HG02610 (cell line): ENCODE measurements at regions not wholly inside any gene's neighbourhood (a gene's known extent, or its start where the extent isn't known, plus 50 kb on each side); places are given as distances from the start of the nearest gene placed in this dataset.
"Not testable (repeated sequence)": the region's sequence is repeated elsewhere in the genome, so short reads cannot be mapped to it uniquely, and the experiment has no call there.

ENCODE experiments used
- ATAC-seq: cut with Tn5 transposase; IDR thresholded peaks from one replicate; pipeline ENCODE4 v1.9.1; 2021; ENCODE audit warnings: mild to moderate bottlenecking, moderate library complexity; ENCODE audit not compliant: unreplicated experiment

GRCh38 chr4:59689149-59689548 is 1511.0 kb upstream of the ADGRL3 start:
- no peak for ATAC-seq

DNA sequence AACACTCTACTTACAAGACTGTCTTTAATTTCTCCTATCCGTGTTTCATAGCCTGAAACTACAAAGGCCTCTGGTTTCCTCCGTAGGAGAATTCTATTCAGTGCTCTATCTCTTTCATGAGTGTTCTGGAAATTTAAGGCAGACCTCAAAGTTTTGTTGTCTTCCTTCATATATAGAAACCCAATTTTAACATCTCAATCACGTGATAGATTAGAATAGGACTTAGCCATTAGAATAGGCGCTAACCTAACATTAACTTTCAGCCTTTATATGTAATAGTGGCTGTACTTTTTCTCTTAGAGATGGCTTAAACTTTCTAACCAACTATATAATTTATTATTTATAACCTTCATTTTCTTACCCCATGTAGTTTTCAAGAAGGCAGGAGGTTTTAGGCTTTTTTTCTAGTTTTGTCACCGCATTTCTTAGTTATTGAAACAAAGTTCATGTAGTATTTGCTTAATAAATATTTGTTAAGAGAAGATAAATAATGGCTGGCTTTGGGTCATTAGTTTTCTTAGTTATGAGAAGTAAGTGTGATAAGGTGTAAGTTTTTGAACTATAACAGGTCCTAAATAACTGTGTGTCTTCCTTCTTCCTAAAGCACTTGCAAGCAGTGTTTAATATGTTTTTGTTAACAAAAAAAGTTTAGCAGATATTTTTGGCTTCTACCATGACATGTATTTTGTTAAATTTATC is 1504.6 kb upstream of the ADGRL3 start:
- no peak for ATAC-seq

DNA sequence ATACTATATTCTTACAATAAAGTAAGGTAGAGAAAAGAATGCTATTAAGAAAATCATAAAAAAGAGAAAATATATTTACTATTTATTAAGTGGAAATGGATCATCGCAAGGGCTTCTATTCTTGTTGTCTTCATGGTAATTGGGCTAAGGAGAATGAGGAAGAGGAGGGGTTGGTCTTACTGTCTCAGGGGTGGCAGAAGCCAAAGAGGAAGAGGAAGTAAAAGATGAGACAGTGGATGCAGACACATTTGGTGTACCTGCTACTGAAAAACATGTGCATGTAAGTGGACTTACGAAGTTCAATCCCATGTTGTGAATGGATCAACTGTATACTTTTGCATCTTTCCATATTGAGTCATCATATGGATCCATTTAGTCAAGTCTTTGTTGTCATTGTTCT is 1502.1 kb upstream of the ADGRL3 start:
- no peak for ATAC-seq

- no peak for ATAC-seq
Observed at GRCh38 chr4:59700651-59701050, 1499.5 kb upstream of the ADGRL3 start.

DNA sequence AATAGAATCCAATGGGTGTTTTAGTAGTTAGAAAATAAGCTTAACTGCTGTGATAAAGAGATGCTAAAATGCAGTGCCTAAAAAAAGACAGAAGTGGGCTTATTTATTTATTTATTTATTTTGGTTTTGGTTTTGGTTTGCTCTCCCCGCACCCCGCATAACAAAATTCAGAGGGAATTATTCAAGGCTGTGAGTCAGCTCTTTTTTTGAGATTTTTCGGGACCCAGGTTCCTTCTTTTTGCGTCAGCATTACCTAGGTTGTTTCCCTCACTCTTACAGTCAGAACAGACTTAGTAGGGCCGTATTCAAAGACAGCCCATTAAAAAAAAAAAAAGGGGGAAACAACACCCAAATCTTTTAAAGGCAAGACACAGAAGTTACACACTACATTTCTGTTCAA is 1495.5 kb upstream of the ADGRL3 start:
- no peak for ATAC-seq

GRCh38 chr4:59712470-59712869 is 1487.7 kb upstream of the ADGRL3 start:
- no peak for ATAC-seq

- not testable (repeated sequence) for ATAC-seq
Observed at GRCh38 chr4:59724286-59724685, 1475.8 kb upstream of the ADGRL3 start.

DNA sequence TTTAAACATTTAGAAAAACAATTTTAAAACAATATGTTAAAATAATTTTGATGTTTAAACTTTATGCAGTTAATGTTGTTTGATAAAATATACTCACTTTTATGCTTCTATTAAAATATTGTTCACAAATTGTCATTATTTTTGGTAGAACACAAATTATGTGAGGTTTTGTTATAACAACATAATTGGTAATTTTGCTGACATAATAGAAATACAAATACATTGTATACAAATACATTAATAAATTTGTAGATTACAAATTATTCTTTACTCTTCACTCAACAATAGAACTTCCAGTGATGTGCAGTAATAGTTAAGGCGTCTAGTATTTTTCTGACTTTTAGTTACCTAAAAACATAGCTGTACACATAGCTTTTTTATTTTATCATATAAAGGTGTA is 1472.4 kb upstream of the ADGRL3 start:
- no peak for ATAC-seq

DNA sequence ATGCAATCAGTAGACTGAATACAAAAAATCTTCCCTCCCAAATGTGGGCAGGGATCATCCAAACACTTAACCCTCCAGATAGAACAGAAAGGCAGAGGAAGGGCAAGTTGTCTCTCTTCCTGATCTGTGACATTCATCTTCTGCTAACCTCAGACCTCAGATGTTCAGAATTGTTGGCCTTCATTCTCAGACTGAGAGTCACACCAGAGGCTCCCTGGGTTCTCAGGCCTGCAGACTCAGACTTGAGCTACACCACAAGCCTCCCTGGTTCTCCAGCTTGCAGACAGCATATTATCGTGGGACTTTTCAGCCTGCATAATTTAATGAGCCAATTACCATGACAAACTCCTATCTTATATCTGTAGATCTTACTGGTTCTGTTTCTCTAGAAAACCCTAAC is 1471.6 kb upstream of the ADGRL3 start:
- ATAC-seq: no peak

GRCh38 chr4:59729321-59729720 is 1470.8 kb upstream of the ADGRL3 start:
- ATAC-seq: no peak

GRCh38 chr4:59748433-59748832 is 1451.7 kb upstream of the ADGRL3 start:
- ATAC-seq: no peak

- no peak for ATAC-seq
Observed at GRCh38 chr4:59759082-59759825, 1440.9 kb upstream of the ADGRL3 start.

DNA sequence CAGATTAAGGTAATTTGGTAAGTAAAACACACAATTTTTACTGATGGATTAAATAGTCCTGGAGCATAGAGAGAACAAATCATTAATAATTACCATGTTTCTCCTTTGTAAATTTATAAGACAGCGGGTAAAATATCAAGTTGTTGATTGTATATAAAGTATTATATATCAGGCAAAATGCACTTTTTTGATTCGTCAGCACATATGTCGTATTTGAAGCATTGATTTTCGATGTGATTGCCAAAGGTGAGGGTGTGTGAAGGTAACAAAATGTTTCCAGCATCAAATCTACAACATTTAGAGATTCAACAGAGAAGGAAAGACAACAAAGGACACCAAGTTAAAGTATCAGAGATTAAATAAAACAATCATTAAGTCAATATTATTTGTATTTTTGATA is 1437.8 kb upstream of the ADGRL3 start:
- ATAC-seq: no peak

DNA sequence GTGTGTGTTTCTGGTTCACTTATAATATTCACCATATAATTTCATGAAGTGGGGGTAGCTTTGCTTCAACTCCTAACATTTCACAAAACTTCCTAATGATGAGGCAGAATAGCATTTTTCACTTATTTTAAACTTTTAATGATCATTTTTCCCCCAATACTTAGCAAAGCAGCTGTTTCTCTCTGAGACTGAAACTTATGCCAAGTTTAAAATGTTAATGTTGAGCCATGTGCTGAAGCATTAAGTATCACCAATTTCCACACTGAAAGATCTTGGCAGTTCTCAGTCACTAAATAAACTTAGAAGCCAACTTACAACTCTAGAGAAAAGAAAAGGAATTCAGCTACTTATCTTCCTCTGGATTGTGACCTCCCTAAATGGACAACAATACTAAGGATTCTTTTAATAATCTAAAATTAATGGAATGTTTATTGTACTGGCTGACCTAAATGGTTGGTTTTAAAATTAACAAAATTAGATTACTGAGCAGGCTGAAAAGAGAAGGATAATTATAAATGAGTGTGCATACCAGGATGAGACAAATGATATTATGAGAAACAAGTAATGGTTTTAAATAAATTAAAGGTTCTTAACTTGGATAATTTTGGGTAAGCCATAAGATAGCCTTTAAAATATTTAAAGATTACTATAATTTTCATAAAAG is 1429.4 kb upstream of the ADGRL3 start:
- no peak for ATAC-seq

GRCh38 chr4:59772641-59773139 is 1427.4 kb upstream of the ADGRL3 start:
- no peak for ATAC-seq

DNA sequence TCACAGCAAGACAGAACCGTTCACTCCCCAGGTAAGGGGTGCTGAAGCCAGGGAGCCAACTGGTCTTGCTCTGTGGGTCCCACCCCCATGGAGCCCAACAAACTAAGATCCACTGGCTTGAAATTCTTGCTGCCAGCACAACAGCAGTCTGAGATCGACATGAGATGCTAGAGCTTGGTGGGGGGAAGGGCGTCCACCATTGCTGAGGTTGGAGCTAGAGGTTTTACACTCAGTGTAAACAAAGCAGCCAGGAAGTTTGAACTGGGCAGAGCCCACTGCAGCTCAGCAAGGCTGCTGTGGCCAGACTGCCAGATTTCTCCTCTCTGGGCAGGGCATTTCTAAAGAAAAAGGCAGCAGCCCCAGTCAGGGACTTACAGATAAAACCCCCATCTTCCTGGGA is 1419.9 kb upstream of the ADGRL3 start:
- not testable (repeated sequence) for ATAC-seq

DNA sequence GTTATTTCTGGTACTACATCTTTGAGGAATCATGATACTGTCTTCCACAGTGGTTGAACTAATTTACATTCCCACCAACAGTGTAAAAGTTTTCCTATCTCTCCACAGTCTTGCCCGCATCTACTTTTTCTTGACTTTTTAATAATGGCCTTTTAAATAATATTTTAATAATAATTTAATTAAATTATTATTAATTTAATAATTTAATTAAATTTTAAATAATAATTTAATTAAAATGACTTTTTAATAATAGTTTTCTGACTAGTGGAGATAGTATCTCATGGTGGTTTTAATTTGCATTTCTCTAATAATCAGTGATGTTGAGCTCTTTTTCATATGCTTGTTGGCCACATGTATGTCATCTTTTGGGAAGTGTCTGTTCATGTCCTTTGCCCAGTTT is 1395.0 kb upstream of the ADGRL3 start:
- no peak for ATAC-seq

GRCh38 chr4:59814402-59815010 is 1385.6 kb upstream of the ADGRL3 start:
- peak; percentile 51 for ATAC-seq

- ATAC-seq: peak; percentile 90
Observed at GRCh38 chr4:59818656-59819055, 1381.5 kb upstream of the ADGRL3 start.

DNA sequence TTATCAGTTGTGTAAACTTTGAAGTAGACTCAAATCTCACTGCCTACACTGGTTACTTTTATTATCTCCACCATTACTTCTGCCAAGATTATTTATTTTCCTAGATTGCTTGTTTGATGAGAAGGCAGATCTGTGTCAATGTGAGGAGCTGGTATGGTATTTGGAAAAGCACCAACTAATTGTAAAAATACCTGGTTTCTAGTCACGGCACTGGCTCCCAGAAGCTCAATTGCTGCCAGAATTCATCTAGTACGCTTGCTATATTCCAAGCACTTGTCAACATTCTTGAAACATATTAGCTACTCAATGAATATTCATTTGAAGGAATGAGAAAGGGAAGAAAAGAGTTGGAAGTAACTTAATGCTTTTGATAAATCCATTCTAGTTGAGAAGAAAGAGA is 1376.8 kb upstream of the ADGRL3 start:
- no peak for ATAC-seq

GRCh38 chr4:59825104-59825503 is 1375.0 kb upstream of the ADGRL3 start:
- ATAC-seq: no peak
